ENCODE measurements at regions not wholly inside any gene's neighbourhood (a gene's known extent, or its start where the extent isn't known, plus 50 kb on each side); places are given as distances from the start of the nearest gene placed in this dataset.

GRCh38 chr11:70490723-70491558 lies 92.6 kb downstream of the CTTN start:
- CTCF ChIA-PET = no interaction called here
- intact Hi-C loops (cut with micrococcal nuclease; ENCODE audit: unreplicated experiment) = no loop called here
- no peak for TF ChIP-seq CTCF (conservative IDR thresholded peaks at IDR 0.05; ENCODE audit: low read depth, low read length)
- TF ChIP-seq EZH2 (IDR thresholded peaks at IDR 0.05; ENCODE audit: borderline replicate concordance, low read depth, low read length, poor library complexity, severe bottlenecking) = no peak
- DNase-seq (ENCODE audit: low spot score) = no peak
- H3K36me3 ChIP-seq (ENCODE audit: insufficient read depth, low read length, poor library complexity, severe bottlenecking) = no peaks in the 10 kb centered on the region
- H3K27ac ChIP-seq (ENCODE audit: low read depth, low read length, poor library complexity, severe bottlenecking) = no peak overlapping the region
- H3K4me1 ChIP-seq (ENCODE audit: insufficient read depth, low read length, poor library complexity, severe bottlenecking) = no peaks in the 10 kb centered on the region
- no peaks in the 10 kb centered on the region for H3K27me3 ChIP-seq (replicated peaks; ENCODE audit: insufficient read depth, low read depth, low read length, poor library complexity)
- POLR2A ChIA-PET (ENCODE audit: low non-redundant PET) = interaction anchor here (0.6 kb wide), 1 partner anchor 720 kb away, joined by 7 read pairs; no protein-coding TSS in a partner anchor
- H3K9me3 ChIP-seq (ENCODE audit: low read depth, low read length, poor library complexity, severe bottlenecking) = peaks cover 3% of the 10 kb centered on the region
- no peak overlapping the region for H3K4me3 ChIP-seq (ENCODE audit: low read depth, low read length, poor library complexity, severe bottlenecking)
- no TSS peak for BruUV-seq (replicated peaks)

- no peak for DNase-seq (ENCODE audit: low spot score)
- ChIA-PET POLR2A (ENCODE audit: low non-redundant PET) (no interaction called here), CTCF (no interaction called here)
- Histone ChIP-seq H3K9me3 (ENCODE audit: low read depth, low read length, poor library complexity, severe bottlenecking) (peaks cover 3% of the 10 kb centered on the region), H3K4me1 (ENCODE audit: insufficient read depth, low read length, poor library complexity, severe bottlenecking) (no peaks in the 10 kb centered on the region), H3K27ac (ENCODE audit: low read depth, low read length, poor library complexity, severe bottlenecking) (no peak overlapping the region), H3K27me3 (replicated peaks; ENCODE audit: insufficient read depth, low read depth, low read length, poor library complexity) (no peaks in the 10 kb centered on the region), H3K4me3 (ENCODE audit: low read depth, low read length, poor library complexity, severe bottlenecking) (no peak overlapping the region), H3K36me3 (ENCODE audit: insufficient read depth, low read length, poor library complexity, severe bottlenecking) (no peaks in the 10 kb centered on the region)
- intact Hi-C loops (cut with micrococcal nuclease; ENCODE audit: unreplicated experiment) = no loop called here
- TF ChIP-seq EZH2 (IDR thresholded peaks at IDR 0.05; ENCODE audit: borderline replicate concordance, low read depth, low read length, poor library complexity, severe bottlenecking) (no peak), CTCF (conservative IDR thresholded peaks at IDR 0.05; ENCODE audit: low read depth, low read length) (no peak)
- no TSS peak for BruUV-seq (replicated peaks)
These were observed 93.6 kb downstream of the CTTN start for GRCh38 chr11:70491696-70492472.

- ChIA-PET CTCF (no interaction called here), POLR2A (ENCODE audit: low non-redundant PET) (no interaction called here)
- BruUV-seq (replicated peaks) = no TSS peak
- H3K27me3 ChIP-seq (replicated peaks; ENCODE audit: insufficient read depth, low read depth, low read length, poor library complexity) = no peaks in the 10 kb centered on the region
- no peaks in the 10 kb centered on the region for H3K36me3 ChIP-seq (ENCODE audit: insufficient read depth, low read length, poor library complexity, severe bottlenecking)
- H3K4me3 ChIP-seq (ENCODE audit: low read depth, low read length, poor library complexity, severe bottlenecking) = no peak overlapping the region
- H3K9me3 ChIP-seq (ENCODE audit: low read depth, low read length, poor library complexity, severe bottlenecking) = peaks cover 3% of the 10 kb centered on the region
- no peaks in the 10 kb centered on the region for H3K4me1 ChIP-seq (ENCODE audit: insufficient read depth, low read length, poor library complexity, severe bottlenecking)
- intact Hi-C loops (cut with micrococcal nuclease; ENCODE audit: unreplicated experiment) = no loop called here
- H3K27ac ChIP-seq (ENCODE audit: low read depth, low read length, poor library complexity, severe bottlenecking) = no peak overlapping the region
- TF ChIP-seq CTCF (conservative IDR thresholded peaks at IDR 0.05; ENCODE audit: low read depth, low read length) = no peak
- TF ChIP-seq EZH2 (IDR thresholded peaks at IDR 0.05; ENCODE audit: borderline replicate concordance, low read depth, low read length, poor library complexity, severe bottlenecking) = no peak
- no peak for DNase-seq (ENCODE audit: low spot score)
These were observed 94.8 kb downstream of the CTTN start for GRCh38 chr11:70493089-70493474.

Data from A673 (cell line).